ENCODE measurements at regions not wholly inside any gene's neighbourhood (a gene's known extent, or its start where the extent isn't known, plus 50 kb on each side); places are given as distances from the start of the nearest gene placed in this dataset.
"Not testable (repeated sequence)": the region's sequence is repeated elsewhere in the genome, so short reads cannot be mapped to it uniquely, and the experiment has no call there.

DNA sequence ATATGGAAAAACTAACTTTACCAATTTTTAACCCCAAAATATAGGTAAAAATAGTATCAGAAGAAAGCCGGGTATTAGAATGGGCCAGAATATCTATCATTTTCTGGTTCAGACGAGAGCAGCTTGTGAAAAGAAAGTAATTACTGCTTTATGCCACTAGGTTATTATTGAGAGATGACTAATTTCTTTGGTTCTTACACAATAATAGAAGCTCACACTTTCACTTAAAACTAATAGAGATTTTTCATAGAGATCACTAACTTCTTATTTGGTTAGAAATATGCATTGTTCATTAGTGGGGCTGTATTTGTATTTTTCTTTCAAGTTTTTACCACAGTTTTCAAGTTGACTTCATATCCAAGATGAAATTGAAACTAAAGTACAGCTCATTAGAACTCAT lies 1241.2 kb upstream of the FLRT2 start:
- Histone ChIP-seq H3K9ac (ENCODE audit: low read length) (no peak overlapping the region), H3K4me1 (ENCODE audit: control insufficient read depth, insufficient read depth, low read length) (no peaks in the 10 kb centered on the region), H3K27me3 (ENCODE audit: control insufficient read depth, insufficient read depth, low read length) (no peaks in the 10 kb centered on the region), H3K36me3 (ENCODE audit: control insufficient read depth, insufficient read depth, low read length) (no peaks in the 10 kb centered on the region), H3K27ac (ENCODE audit: low read depth, low read length) (no peak overlapping the region), H3K4me3 (ENCODE audit: low read length) (no peak overlapping the region)

DNA sequence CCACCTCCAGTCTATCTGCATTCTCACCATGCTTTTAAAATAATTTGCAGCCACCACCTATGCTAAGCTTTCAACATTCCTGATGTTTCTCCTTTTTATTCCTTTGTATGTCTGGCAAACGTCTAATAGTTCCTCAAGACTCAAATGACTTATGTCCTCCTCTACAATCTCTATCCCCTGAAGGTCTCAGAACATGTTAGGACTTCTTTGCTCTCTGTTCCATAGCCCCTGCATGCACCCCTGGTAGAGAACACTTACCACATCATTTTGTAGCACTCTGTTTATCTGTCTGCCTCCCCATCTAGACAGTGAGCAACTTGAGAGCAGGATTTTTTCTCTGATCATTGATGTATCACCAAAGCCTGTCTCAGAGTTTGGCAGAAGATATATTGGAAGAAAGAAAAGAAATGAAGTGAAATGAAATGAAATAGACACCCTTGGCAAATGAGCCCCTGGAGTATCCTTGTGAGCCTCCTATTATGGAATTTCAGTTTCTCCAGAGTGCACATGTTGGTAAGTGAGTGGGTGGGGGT lies 1231.2 kb upstream of the FLRT2 start:
- H3K4me3 ChIP-seq (ENCODE audit: low read length), result no peak overlapping the region
- H3K4me1 ChIP-seq (ENCODE audit: control insufficient read depth, insufficient read depth, low read length), result no peaks in the 10 kb centered on the region
- H3K9ac ChIP-seq (ENCODE audit: low read length), result no peak overlapping the region
- no peaks in the 10 kb centered on the region for H3K36me3 ChIP-seq (ENCODE audit: control insufficient read depth, insufficient read depth, low read length)
- H3K27ac ChIP-seq (ENCODE audit: low read depth, low read length), result no peak overlapping the region
- no peaks in the 10 kb centered on the region for H3K27me3 ChIP-seq (ENCODE audit: control insufficient read depth, insufficient read depth, low read length)

DNA sequence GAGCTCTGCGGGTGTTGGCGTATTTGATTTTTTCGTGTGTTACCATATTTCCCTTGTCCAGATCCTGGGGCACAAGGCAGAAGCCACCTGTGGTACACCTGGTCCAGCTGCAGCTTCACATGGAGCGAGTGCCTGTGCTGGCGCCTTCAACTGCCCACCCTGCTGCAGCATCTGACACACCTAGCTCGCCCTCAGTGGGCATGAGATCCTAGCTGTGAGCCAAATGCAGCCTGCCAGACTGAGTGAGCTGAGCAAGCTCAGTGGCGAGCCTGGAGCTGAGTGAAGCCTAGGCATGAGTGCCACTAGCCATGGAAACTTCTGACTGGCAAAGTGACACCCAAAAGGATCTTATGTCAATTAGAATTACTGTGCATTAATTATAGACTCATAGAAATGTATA lies 1226.8 kb upstream of the FLRT2 start:
- Histone ChIP-seq H3K4me1 (ENCODE audit: control insufficient read depth, insufficient read depth, low read length) (no peaks in the 10 kb centered on the region), H3K4me3 (ENCODE audit: low read length) (no peak overlapping the region), H3K27me3 (ENCODE audit: control insufficient read depth, insufficient read depth, low read length) (no peaks in the 10 kb centered on the region), H3K27ac (ENCODE audit: low read depth, low read length) (no peak overlapping the region), H3K36me3 (ENCODE audit: control insufficient read depth, insufficient read depth, low read length) (no peaks in the 10 kb centered on the region), H3K9ac (ENCODE audit: low read length) (no peak overlapping the region)

DNA sequence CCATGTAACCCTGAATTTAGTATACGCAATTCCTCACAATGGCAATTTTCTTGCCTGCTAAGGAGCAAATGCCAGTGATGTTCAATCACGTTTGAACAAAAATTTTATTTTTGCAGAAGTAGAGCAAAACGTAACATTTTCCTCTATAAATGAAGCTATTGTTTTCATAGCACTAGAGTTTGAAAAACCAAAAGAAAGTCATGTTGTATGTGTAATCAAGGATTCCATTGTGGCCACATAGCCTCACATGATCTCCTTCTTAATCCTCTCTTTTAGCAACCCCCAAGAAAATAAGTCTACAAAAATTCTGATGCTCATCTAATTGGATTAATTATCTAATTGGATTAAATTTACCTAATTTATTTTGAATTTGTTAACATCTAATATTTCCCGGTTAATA lies 1217.4 kb upstream of the FLRT2 start:
- Histone ChIP-seq H3K9ac (ENCODE audit: low read length) (no peak overlapping the region), H3K36me3 (ENCODE audit: control insufficient read depth, insufficient read depth, low read length) (no peaks in the 10 kb centered on the region), H3K4me1 (ENCODE audit: control insufficient read depth, insufficient read depth, low read length) (no peaks in the 10 kb centered on the region), H3K4me3 (ENCODE audit: low read length) (no peak overlapping the region), H3K27ac (ENCODE audit: low read depth, low read length) (no peak overlapping the region), H3K27me3 (ENCODE audit: control insufficient read depth, insufficient read depth, low read length) (no peaks in the 10 kb centered on the region)

DNA sequence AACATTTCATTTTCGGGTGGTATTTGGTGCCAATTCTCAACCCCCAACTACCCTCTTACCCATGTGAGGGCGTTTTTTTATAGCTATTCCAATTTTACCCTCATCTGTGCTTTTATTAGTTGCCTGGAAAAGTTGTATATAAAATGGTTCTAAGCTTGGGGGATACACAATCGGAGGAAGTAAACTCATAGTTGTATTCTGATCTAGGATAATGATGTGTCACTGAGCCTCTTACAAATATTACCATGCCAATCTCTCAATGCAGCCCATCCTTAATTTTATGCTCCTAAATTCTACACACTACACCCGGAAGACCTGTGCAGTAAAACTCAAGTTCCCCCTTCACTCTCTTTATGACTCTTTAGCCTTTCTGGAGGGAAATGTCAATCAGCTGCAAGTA lies 1206.5 kb upstream of the FLRT2 start:
- Histone ChIP-seq H3K36me3 (ENCODE audit: control insufficient read depth, insufficient read depth, low read length) (no peaks in the 10 kb centered on the region), H3K4me1 (ENCODE audit: control insufficient read depth, insufficient read depth, low read length) (no peaks in the 10 kb centered on the region), H3K4me3 (ENCODE audit: low read length) (no peak overlapping the region), H3K9ac (ENCODE audit: low read length) (no peak overlapping the region), H3K27me3 (ENCODE audit: control insufficient read depth, insufficient read depth, low read length) (no peaks in the 10 kb centered on the region), H3K27ac (ENCODE audit: low read depth, low read length) (no peak overlapping the region)

DNA sequence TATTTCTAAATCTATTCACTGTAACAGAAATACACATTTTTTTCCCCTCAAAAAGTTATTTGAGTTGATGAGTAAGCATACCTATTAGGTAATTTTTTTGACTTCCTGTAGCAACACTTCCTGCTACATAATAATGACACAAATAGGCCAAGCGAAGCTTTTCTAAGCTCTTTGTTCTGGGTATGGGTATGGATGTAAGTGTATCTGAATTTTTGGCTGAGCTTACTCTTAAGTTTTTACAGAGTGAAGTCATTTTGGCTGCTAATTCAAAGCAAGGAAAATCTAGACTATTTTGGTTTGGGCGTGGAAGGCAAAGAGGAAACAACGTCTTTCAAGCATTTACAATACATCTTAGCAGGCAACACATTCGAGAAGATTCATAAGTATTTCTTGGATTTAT lies 1206.0 kb upstream of the FLRT2 start:
- Histone ChIP-seq H3K27me3 (ENCODE audit: control insufficient read depth, insufficient read depth, low read length) (no peaks in the 10 kb centered on the region), H3K9ac (ENCODE audit: low read length) (no peak overlapping the region), H3K4me1 (ENCODE audit: control insufficient read depth, insufficient read depth, low read length) (no peaks in the 10 kb centered on the region), H3K36me3 (ENCODE audit: control insufficient read depth, insufficient read depth, low read length) (no peaks in the 10 kb centered on the region), H3K4me3 (ENCODE audit: low read length) (no peak overlapping the region), H3K27ac (ENCODE audit: low read depth, low read length) (no peak overlapping the region)

DNA sequence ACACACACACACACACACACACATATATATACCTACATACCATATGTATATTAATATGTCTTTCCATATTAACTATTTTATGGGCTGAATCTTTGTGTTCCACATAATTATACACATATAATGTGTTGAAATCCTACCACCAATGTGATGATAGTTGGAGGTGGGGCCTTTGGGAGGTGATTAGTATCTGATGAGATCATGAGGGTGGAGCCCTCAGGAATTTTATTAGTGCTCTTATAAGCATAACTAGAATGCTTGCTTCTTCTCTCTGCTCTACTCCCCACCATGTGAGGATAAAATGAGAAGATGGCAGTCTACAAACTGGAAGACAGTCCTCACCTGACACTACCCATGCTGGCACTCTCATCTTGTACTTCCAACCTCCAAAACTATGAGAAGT lies 1193.5 kb upstream of the FLRT2 start:
- no peaks in the 10 kb centered on the region for H3K36me3 ChIP-seq (ENCODE audit: control insufficient read depth, insufficient read depth, low read length)
- no peak overlapping the region for H3K9ac ChIP-seq (ENCODE audit: low read length)

DNA sequence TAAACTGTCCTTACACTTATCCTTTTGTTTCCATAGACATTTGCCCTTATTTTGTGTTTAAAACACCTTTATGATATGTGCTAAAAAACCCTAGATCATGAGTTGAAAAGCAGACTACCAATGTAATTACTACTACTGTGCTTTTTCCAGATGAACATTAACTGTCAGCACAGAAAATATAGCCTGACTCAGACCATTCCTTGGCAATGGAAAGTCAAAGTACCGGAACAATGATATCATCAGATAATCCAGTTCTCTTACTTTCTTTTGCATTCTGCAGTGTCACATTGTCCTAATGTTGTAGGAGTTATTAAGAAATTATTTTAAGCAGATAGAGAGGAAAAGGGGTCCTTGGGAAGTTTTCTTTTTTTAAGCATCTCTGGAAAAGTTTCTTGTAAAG lies 1189.0 kb upstream of the FLRT2 start:
- no peaks in the 10 kb centered on the region for H3K36me3 ChIP-seq (ENCODE audit: control insufficient read depth, insufficient read depth, low read length)
- H3K4me3 ChIP-seq (ENCODE audit: low read length), result no peak overlapping the region
- no peaks in the 10 kb centered on the region for H3K4me1 ChIP-seq (ENCODE audit: control insufficient read depth, insufficient read depth, low read length)
- H3K27ac ChIP-seq (ENCODE audit: low read depth, low read length), result no peak overlapping the region
- H3K9ac ChIP-seq (ENCODE audit: low read length), result no peak overlapping the region
- H3K27me3 ChIP-seq (ENCODE audit: control insufficient read depth, insufficient read depth, low read length), result no peaks in the 10 kb centered on the region

More for the DNA sequence above, 1193.5 kb upstream of the FLRT2 start:
- H3K4me1 ChIP-seq (ENCODE audit: control insufficient read depth, insufficient read depth, low read length), result no peaks in the 10 kb centered on the region
- no peaks in the 10 kb centered on the region for H3K27me3 ChIP-seq (ENCODE audit: control insufficient read depth, insufficient read depth, low read length)
- no peak overlapping the region for H3K4me3 ChIP-seq (ENCODE audit: low read length)
- no peak overlapping the region for H3K27ac ChIP-seq (ENCODE audit: low read depth, low read length)

DNA sequence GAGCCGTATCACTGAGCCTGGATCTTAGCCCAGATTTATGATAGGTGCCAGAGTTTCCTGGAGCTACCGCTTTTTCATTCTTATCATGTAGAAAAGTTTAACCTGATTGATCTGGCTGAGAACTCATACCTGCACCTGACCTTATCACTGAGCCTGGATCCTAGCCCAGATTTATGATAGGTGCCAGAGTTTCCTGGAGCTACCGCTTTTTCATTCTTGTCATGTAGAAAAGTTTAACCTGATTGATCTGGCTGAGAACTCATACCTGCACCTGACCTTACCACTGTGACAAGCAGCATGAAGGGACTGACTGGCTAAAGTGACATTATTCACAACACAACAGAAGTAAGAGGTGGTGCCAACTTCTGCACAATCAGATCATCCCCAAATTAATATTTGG lies 1188.1 kb upstream of the FLRT2 start:
- H3K27ac ChIP-seq (ENCODE audit: low read depth, low read length); H3K9ac ChIP-seq (ENCODE audit: low read length); H3K4me1 ChIP-seq (ENCODE audit: control insufficient read depth, insufficient read depth, low read length); H3K27me3 ChIP-seq (ENCODE audit: control insufficient read depth, insufficient read depth, low read length); H3K36me3 ChIP-seq (ENCODE audit: control insufficient read depth, insufficient read depth, low read length); H3K4me3 ChIP-seq (ENCODE audit: low read length): not testable (repeated sequence)

DNA sequence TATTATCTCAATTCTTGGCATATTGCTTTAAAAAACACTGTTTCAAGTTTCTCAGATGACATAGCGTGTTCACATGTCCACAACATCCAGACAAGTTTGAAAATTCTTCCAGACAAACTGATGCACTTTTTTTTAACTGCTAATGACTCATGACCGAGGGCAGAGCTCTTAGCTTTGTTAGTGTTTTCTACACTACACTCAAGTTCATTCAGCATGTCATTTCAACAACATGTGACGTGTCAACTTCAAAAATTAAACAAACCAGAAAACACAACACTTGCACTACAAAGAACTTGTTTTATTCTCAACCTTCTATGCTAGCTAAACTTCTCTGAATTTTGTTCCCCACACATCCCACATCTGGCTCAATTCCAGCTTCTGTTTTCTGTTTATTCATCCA lies 1186.3 kb upstream of the FLRT2 start:
- no peak overlapping the region for H3K9ac ChIP-seq (ENCODE audit: low read length)
- H3K27me3 ChIP-seq (ENCODE audit: control insufficient read depth, insufficient read depth, low read length), result no peaks in the 10 kb centered on the region
- no peaks in the 10 kb centered on the region for H3K4me1 ChIP-seq (ENCODE audit: control insufficient read depth, insufficient read depth, low read length)
- H3K4me3 ChIP-seq (ENCODE audit: low read length), result no peak overlapping the region
- no peaks in the 10 kb centered on the region for H3K36me3 ChIP-seq (ENCODE audit: control insufficient read depth, insufficient read depth, low read length)
- H3K27ac ChIP-seq (ENCODE audit: low read depth, low read length), result no peak overlapping the region

DNA sequence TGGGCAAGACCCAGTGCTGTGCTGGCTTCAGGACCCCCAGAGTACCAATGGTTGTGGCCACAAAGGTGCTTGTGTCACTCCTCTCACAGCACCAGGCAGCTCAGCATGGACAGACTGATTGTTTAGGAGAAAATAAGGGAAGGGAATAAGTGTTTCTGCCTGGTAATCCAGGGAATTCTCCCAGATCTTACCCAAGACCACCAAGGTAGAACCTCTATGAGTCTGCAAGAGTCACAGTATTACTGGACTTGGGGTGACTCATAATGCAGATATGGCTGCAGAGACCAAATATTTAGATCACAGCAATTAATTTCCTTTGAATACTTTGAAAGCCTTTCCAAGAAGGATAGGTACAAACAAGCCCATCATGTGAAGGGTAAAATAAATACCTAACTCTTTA lies 1178.3 kb upstream of the FLRT2 start:
- no peaks in the 10 kb centered on the region for H3K4me1 ChIP-seq (ENCODE audit: control insufficient read depth, insufficient read depth, low read length)
- no peaks in the 10 kb centered on the region for H3K36me3 ChIP-seq (ENCODE audit: control insufficient read depth, insufficient read depth, low read length)
- H3K27ac ChIP-seq (ENCODE audit: low read depth, low read length), result no peak overlapping the region
- no peaks in the 10 kb centered on the region for H3K27me3 ChIP-seq (ENCODE audit: control insufficient read depth, insufficient read depth, low read length)
- no peak overlapping the region for H3K4me3 ChIP-seq (ENCODE audit: low read length)
- H3K9ac ChIP-seq (ENCODE audit: low read length), result no peak overlapping the region

DNA sequence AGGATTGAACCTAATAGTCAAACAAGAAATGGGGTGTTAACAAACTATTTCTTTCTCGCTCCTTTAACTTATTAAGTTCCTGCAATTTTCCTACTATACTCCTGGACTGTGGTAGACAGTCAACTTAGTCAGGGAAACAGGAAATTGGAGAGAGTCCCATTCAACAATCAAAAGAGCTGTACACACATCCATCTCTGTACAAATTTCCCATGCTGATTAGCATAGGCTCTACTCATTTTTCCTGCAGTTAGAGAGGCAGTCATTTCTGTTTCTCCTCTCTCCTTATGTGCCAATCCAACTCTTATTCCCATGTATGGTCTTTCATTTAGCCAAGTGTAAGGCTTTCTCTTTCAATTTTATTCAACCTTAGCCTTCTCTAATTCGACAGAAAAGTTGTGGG lies 1168.5 kb upstream of the FLRT2 start:
- no peak overlapping the region for H3K9ac ChIP-seq (ENCODE audit: low read length)
- no peak overlapping the region for H3K27ac ChIP-seq (ENCODE audit: low read depth, low read length)
- H3K27me3 ChIP-seq (ENCODE audit: control insufficient read depth, insufficient read depth, low read length), result no peaks in the 10 kb centered on the region
- no peak overlapping the region for H3K4me3 ChIP-seq (ENCODE audit: low read length)
- H3K4me1 ChIP-seq (ENCODE audit: control insufficient read depth, insufficient read depth, low read length), result no peaks in the 10 kb centered on the region
- H3K36me3 ChIP-seq (ENCODE audit: control insufficient read depth, insufficient read depth, low read length), result no peaks in the 10 kb centered on the region

DNA sequence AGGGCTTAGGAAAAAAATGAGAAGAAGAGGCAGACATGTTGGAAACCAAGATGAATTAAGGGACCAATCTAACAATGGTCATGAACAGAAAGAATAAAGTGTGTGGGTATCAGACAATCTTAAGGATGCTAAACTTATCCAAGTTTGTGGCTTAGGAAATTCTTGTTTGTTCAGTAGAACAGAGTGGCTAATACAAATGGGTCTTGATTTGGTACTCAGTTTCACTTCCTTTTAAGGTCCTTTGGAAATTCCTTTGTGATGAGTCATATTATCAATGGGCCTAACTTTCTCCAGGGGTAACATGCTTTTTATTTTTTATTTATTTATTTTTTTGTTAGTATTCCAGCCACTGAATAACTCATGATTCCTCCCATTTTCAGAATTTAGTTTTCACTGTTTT lies 1154.7 kb upstream of the FLRT2 start:
- Histone ChIP-seq H3K4me3 (ENCODE audit: low read length) (no peak overlapping the region), H3K36me3 (ENCODE audit: control insufficient read depth, insufficient read depth, low read length) (no peaks in the 10 kb centered on the region), H3K4me1 (ENCODE audit: control insufficient read depth, insufficient read depth, low read length) (no peaks in the 10 kb centered on the region), H3K27ac (ENCODE audit: low read depth, low read length) (no peak overlapping the region), H3K9ac (ENCODE audit: low read length) (no peak overlapping the region), H3K27me3 (ENCODE audit: control insufficient read depth, insufficient read depth, low read length) (no peaks in the 10 kb centered on the region)

Data from rectal smooth muscle tissue (tissue), 1 donor.